ENCODE measurements at regions not wholly inside any gene's neighbourhood (a gene's known extent, or its start where the extent isn't known, plus 50 kb on each side); places are given as distances from the start of the nearest gene placed in this dataset.
A peak's percentile ranks its signal among the peaks of the same experiment; 100 is the strongest.
"Not testable (repeated sequence)": the region's sequence is repeated elsewhere in the genome, so short reads cannot be mapped to it uniquely, and the experiment has no call there.

GRCh38 chr10:80946957-80947726, 409.4 kb downstream of the SH2D4B start:
- no peak for DNase-seq (ENCODE audit: low read depth)

DNA sequence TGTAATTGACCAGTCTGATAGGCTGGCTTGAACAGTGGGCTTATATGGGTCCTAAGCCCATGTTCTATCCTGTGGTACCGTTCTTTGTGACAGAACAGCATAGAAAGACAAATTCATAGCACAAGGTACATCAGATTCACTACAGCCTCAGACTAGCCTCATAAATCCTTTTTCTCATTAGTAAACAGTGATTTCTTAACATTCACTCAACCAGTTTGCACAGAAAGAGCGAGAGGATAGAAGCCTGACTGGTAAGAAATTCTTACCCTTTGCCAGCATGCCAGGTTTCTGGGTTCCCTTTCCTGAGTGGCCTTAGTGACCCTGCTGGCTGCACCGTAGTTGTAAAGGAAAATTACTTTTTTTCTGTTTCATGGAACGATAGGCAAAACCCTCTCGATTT, 412.1 kb downstream of the SH2D4B start:
- DNase-seq (ENCODE audit: low read depth), result no peak

DNA sequence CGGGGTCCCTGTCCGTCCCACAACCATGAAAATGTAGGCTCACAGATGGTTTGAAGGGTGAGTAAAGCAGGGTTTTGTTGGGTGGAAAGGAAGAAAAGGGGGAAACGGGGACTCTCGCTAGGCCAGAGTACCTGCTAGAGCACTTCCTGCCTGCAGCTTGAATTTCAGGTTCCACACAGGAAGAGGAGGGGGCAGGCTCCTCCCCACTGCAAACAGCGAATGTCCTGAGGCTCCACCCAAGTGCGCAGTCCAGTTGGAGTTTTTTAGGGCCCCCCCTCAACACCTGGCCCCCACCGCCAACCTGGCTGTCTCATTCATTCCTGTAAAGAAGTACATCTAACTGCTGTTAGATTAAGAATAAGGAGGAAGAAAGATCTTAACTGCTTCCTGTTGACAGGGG, 414.7 kb downstream of the SH2D4B start:
- no peak for DNase-seq (ENCODE audit: low read depth)

- no peak for DNase-seq (ENCODE audit: low read depth)
Observed at GRCh38 chr10:80957161-80957560, 419.5 kb downstream of the SH2D4B start.

DNA sequence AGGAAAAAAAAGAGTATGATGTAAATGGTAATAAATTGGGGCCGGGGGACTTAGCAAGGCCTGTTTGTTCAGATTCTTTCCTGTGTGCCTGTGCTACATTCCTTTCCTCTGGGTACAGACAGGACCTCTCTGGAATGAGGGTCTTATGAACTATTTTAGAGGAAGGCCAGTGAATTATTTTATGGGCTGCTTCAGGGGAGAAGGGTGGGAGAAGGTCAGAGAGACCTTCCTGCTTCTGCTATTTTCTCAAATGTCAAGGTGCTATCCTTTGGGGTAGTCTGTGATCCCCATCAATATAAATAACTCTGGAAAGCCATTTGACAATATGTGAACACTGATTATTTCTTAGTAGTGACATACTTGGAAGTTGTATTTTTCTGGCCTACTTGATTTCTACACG, 426.5 kb downstream of the SH2D4B start:
- no peak for DNase-seq (ENCODE audit: low read depth)

- DNase-seq (ENCODE audit: low read depth), result no peak
Observed at GRCh38 chr10:80964955-80965614, 427.4 kb downstream of the SH2D4B start.

DNA sequence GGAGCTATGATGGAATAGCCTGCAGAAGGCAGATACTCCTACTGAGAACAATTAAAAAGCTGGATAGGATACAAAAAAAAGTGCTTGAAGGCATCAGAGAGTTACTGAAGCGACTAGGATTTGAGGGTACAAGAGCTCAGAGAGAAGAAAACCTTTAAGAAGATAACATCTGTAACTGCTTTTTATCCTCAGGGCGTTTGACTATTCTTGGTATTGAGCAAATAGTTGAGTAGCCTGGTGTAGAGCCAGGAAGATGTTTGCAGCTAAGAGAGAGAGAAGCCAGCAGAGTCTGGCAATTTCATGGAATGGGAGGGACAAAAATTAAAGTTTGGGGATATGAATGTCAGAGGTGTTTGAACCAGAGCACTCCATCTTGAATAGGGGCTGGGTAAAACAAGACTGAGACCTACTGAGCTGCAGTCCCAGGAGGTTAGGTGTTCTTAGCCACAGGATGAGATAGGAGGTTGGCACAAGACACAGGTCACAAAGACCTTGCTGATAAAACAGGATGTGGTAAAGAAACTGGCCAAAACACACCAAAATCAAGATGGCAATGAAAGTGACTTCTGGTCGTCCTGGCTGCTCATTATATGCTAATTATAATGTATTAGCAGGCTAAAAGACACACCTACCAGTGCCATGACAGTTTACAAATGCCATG, 428.8 kb downstream of the SH2D4B start:
- no peak for DNase-seq (ENCODE audit: low read depth)

GRCh38 chr10:80967357-80967756, 429.7 kb downstream of the SH2D4B start:
- not testable (repeated sequence) for DNase-seq (ENCODE audit: low read depth)

DNA sequence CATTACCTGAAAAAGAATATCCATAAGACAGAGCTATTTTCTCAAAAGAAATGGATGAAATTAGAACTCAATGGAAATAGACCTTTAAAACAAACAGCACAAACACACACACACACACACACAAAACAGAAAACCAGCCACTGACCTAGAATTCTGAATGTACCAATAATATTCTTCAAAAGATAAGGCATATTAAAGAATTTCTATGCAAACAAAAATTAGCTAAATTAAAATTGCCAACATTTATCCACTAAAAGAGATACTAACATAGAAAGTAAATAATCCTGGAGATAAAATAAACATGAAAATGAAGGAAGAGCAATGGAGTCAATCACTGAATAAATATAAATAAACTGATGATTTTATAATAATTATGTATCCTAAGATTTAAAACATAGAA, 431.2 kb downstream of the SH2D4B start:
- no peak for DNase-seq (ENCODE audit: low read depth)

DNA sequence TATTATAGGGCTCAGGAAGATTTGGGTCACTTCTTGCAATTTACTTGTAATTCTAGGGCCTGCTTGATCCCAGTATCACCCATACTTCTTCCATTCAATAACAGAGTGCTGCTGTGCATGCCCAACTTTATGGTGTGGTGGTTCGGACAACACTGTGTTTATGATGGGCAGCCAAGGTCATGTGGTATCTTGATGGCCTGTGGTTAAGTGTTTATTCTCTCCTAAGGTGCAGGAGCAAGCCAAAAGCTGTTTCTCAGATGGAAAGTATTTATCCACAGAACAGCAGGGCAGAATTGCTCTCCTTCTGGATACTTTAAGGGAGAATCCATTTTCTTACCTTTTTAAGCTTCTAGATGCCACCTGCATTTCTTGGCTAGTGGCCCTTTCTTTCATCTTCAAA, 433.8 kb downstream of the SH2D4B start:
- DNase-seq (ENCODE audit: low read depth), result no peak

- DNase-seq (ENCODE audit: low read depth), result no peak
Observed at GRCh38 chr10:80976658-80977057, 439.0 kb downstream of the SH2D4B start.

- DNase-seq (ENCODE audit: low read depth), result no peak
Observed at GRCh38 chr10:80985102-80985501, 447.4 kb downstream of the SH2D4B start.

DNA sequence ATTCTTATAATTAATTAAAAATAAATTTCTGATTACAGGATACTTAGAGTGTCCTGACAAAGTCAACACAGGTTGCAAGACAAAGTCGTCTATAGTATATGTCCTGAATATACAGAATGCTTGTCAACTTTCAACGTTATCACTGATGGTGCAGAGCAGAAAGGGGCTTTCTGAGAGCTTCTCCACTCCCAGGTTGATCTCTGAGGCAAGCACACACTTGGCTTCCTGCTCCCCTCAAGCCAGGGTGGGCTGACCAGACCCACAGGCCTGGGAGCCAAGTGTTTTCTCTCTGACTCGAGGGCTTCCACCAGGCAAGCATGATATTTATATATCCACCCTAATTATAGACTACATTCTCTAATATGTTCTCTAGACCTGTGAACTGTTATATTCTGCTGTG, 448.9 kb downstream of the SH2D4B start:
- DNase-seq (ENCODE audit: low read depth), result no peak

DNA sequence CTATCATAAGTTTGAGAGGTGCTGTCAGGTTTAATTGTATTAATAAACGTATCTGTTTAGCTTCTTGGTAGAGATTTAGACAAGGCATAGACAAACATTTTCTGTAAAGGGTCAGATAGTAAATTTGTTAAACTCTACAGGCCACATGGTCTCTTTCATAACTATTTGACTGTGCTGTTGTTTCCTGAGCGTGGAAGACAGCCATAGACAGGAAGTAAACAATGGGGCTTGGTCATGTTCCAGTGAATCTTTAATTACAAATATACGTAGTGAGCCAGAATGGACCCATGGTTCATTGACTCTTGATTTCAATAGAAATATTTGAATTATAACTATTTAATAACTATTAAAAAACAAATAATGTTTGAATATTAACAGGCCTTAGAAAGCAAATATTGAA, 451.1 kb downstream of the SH2D4B start:
- no peak for DNase-seq (ENCODE audit: low read depth)

- DNase-seq (ENCODE audit: low read depth), result no peak
Observed at GRCh38 chr10:80996615-80997193, 459.0 kb downstream of the SH2D4B start.

DNA sequence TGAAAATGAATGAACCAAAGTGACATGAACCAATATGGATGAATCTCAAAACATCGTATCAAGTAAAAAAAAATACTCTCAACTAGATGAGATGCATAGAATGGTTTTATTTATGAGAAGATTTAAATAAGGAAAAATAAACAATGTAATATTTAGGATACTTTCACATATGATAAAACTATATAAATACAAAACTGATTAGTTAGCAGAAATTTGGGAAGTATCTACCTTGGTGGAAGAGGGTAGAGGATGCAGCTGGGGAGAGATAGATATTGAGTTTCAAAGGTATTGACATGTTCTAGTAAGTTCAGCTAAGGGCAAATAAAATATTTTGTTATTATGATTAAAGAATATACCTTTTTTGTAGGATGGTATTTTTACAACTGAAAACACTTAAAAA, 463.1 kb downstream of the SH2D4B start:
- DNase-seq (ENCODE audit: low read depth), result no peak

DNA sequence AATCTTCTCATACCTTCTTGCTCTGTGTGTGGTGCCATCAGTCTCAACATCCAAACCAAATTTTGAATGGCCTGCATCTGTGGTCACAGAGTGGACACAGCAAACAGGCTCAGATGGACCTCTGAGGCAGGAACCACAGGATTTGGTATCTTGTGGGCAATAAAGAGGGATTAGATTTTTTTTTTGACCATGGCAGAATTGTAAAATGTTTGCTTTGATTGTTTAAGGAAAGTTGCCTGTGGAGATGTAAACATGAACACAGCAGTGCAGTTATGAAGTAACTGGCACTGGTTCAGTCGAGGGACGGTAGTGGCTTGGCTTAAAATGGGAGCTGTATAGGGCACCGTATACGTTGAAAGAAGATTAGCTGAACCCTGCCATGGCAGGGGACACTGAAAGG, 464.7 kb downstream of the SH2D4B start:
- DNase-seq (ENCODE audit: low read depth), result no peak

GRCh38 chr10:81007872-81008271, 470.2 kb downstream of the SH2D4B start:
- DNase-seq (ENCODE audit: low read depth), result no peak

GRCh38 chr10:81008726-81009125, 471.0 kb downstream of the SH2D4B start:
- no peak for DNase-seq (ENCODE audit: low read depth)

GRCh38 chr10:81009296-81009695, 471.6 kb downstream of the SH2D4B start:
- DNase-seq (ENCODE audit: low read depth), result no peak

GRCh38 chr10:81013771-81014170, 476.1 kb downstream of the SH2D4B start:
- no peak for DNase-seq (ENCODE audit: low read depth)

- DNase-seq (ENCODE audit: low read depth), result peak; percentile 11
Observed at GRCh38 chr10:81019029-81019890, 481.6 kb downstream of the SH2D4B start.
